HG03280 (cell line): ENCODE measurements at regions not wholly inside any gene's neighbourhood (a gene's known extent, or its start where the extent isn't known, plus 50 kb on each side); places are given as distances from the start of the nearest gene placed in this dataset.

Source experiments
- ATAC-seq: cut with Tn5 transposase; IDR thresholded peaks from one replicate; pipeline ENCODE4 v1.9.1; 2021; ENCODE audit warnings: mild to moderate bottlenecking, moderate library complexity; ENCODE audit not compliant: unreplicated experiment

DNA sequence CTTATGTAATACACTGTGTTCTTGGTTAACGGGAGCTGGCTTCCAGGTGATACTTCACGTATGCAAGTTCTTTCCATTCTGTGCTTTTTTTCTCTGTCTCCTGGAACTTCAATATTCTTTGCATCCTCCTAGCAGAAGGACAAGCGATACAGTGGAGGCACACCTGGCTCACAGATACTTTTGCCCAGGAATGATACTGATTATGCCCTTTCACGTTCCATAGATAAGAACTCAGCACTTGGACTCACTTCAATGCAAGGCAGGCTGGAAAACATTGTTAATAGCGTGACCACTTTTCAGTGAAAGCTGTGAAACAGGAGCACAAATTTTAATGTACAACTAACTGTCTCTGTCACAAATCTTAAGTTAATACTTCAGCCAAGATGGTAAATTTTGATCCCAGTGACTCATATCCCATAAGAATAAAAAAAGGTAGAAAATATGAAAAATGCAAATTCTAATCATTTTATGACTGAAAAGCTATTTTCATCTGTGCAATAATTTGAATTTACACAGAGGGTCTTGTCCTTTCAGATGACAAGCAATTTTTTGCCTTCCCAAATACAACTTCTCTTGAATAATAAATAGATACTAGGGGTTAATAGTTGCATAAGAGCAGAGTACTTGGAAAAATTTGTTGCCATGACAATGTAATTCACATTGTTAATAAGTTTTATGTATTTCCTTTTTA, 919.0 kb downstream of the GALC start:
- no peak for ATAC-seq

DNA sequence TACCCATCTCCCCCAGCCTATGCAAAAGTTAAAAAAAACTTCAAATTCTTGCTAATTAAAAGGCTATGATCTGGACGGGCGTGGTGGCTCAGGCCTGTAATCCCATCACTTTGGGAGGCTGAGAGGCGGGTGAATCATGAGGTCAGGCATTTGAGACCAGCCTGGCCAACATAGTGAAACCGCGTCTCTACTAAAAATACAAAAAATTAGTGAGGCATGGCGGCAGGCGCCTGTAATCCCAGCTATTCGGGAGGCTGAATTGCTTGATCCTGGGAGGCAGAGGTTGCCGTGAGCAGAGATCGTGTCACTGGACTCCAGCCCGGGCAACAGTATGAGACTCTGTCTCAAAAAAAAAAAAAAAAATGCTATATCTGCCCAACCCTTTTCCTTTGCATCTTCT, 925.4 kb downstream of the GALC start:
- ATAC-seq = no peak

DNA sequence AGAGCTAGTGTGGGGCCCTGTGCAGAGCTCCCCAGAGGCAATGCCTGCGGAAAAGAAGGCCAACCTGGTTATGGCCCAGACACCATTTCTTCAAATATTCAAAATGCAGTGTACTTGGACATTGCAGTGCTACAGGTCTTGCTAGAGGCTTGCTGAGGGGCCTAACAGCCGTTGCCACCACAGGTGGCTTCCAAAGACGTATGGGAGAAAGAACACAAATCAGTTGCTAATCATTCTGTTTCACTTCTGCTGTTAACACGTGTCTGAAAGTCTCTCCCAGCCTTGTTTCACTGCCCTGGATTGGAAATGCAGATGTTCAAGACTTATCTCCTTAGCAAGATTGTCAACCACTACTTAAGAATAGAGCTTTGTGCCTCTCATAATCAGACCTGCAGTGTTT, 925.9 kb downstream of the GALC start:
- ATAC-seq = no peak

DNA sequence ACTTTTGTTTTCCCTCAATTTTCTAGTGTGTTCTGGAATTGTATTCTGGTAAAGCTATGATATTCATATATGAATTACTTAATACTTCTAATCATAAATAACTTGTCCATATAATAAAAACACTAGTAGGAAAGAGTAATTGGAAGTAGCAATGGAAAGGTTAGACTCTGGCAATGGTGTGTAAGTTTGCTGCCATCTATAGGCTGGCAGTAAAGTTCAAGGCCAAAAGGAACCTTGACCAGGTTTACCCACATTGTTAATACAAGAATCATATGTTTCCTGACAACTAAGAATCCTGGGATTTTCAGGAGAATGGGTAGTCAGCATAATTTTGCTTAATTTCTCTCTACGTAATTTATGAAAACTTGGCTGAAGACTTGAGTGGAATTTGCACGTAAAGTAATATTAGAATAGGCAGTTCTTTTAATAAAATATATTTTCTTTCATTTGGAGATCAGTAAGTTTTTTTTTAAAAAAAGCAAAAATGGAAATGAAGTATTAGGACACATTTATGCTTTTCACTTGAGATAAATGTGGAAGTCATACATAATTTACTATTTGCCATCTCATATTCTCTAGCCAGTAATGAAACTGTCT, 926.7 kb downstream of the GALC start:
- ATAC-seq = no peak

DNA sequence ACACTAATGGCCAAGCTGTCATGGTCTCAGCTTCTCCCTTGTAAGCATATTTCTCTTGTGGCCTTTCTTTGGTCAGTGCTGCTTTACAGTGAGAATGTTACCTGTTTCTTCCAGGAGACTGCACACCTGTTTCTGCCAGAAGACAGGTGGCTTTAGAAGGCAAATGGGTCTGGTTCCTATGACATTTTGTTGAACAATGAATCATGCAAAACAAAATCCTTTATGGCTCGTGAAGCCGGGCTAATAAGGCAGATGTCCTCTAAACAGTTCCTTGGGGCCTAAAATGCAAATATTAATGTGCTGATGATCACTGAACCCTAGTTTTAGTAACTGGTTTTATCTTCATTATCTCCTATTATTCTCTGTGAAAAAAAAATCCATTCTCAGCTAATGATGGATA, 927.6 kb downstream of the GALC start:
- ATAC-seq = no peak

DNA sequence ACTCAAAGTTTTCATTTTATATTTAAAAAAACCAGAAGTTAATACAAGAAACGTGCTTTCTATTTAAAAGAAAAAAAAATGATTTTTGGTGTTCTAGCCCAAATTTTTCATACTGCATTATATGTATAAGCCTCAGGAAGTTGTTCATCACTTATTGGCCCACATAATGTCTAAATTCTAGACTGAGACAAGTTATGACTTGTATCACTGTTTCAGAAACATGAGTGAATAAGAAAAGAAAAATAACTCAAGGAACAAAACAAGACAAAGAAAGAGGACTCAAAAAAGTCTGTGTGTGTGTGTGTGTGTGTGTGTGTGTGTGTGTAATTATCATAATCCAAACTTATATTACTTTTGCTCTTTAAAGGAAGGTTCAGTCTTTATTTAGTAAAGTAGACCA, 929.8 kb downstream of the GALC start:
- ATAC-seq = no peak

DNA sequence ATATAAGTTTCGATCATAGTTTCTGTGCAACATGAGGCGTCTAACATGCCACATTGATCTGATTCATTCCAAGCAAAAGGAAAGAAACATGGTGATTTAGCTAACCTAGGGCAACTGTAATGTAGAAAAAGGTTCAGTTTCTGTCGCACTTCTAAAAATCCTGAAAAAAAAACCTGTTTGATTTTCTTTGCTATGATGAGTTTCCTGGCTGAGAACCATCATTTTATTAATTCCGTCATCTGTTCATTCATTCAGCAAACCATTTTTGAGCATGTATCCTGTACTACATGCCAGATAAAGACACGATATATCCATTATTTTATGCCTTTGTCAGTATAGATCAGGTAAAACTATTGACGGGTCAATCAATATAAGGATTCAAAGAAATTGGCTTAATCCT, 932.6 kb downstream of the GALC start:
- ATAC-seq = no peak

DNA sequence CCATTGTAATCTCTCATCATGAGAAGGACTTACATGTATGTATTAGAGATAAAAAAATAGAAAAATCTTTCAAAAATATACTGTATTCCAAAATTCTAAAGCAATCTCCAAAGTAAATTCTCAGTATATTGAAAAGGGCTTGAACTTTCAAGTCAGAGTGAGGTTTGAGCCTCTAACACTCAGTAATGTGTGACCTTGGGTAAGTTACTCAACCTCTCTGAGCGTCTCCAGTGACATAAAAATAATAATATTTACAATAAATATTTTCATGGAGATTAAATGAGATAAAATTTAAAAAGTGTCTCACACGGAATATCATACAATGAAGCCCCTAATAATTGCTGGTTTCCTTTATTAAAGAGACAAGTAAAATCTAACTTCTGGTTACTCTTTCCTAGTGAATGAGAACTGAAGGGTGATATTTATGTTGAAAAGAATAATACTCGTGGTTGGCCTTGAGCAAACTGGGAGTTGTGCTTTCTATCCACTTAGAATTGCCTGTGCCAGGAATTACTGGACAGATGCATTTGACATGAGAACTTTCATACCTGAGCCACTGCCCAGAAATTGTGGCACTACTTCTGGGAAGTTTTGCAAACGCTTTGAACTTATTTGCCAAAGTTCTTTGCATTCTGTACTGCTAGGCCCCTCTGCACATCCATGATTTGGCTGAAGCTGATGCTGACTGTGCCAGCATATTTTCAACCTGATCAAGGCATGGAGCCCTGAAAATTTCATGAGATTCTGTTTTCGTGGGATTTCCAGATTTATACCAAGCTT, 933.7 kb downstream of the GALC start:
- ATAC-seq = no peak

DNA sequence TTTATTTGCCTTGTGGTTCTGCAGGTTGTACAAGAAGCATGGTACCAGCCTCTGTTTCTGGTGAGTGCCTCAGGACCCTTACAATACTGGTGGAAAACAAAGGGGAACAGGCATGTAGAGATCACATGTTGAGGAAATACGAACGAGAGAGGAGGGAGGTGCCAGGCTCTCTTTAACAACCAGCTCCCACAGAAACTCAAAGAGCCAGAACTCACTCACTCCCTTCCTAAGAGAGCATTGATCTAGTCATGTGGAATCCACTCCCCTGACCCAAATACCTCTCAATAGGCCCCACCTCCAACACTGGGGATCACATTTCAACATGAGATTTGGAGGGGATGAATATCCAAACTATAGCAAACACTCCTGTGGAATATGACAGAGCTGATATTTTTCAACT, 938.0 kb downstream of the GALC start:
- ATAC-seq = no peak

DNA sequence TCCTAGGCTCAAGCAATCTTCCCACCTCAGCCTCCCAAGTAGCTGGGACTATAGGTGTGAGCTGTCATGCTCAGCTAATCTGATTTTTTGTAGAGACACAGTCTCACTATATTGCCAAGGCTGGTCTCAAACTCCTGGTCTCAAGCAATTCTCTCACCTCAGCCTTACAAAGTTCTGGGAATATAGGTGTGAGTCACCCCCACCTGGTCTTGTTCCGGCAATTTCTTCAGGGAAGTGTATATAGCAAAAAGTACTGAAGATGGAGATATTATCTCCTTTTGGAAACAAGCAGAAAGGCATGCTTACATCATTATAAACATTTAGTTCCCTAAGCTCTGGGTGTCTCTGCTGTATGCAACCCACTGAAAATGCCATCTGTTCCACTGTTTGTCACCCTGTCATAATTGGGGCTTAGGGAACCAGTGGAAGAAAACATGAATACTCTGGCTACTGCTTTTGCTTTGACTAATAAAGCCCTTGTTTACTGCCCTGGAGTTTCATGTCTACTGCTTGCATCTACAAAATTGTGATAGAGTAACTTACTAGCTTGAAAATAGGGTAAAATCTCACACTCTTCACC, 940.2 kb downstream of the GALC start:
- no peak for ATAC-seq

DNA sequence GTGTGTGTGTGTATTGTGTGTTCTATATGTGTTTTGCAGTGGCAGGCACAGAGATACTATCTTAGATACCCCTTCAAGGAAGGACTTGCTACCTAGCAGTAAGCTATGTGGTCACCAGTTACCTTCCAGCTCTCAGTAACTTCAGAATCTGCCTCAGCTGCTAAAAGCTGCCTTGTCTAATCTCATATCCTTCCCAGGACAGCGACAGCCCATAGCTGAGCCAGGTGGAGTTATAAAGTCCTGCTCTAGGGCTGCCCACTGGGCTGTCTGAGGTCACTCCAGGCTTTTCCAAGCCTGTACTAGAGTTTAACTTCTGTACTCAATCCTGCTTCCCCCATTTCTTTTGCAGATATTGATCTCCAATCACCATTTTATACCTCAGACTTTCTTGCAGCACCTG, 942.6 kb downstream of the GALC start:
- no peak for ATAC-seq

DNA sequence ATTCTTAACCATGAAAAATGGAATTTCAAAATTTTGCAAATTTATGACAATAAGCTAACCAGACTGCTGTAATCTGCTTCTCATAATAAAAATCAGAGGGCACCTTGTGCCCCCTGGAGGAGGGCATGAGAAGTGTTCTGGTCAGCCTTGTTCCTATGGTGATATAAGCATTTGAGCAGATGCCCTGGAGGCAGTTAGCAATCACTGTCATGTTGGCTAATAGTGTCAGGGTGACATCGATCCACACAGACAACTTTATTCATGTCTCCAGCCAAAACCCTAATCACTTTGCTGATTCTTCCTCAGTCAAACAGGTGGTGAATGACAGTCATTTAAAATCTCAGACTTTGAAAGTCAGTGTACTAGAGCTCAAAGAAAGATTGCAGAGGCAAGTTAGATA, 943.0 kb downstream of the GALC start:
- no peak for ATAC-seq

DNA sequence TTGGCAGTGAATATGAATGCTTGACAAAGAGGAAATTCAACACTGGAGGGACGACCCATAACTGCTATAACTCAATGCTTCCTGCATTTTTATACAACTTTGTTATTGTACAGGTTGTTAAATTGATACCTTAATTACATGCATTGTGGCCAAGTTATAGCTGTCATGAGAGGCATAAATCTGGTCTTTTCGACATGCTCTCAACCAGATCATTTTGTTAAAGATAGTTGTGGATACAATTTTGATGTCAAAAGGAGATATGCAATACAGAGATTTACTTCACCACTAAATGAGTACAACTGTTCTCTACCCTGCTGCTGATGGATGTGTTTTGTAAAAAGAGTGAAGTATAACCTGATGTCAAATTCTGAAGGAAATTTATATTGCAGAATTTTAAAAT, 946.0 kb downstream of the GALC start:
- no peak for ATAC-seq

DNA sequence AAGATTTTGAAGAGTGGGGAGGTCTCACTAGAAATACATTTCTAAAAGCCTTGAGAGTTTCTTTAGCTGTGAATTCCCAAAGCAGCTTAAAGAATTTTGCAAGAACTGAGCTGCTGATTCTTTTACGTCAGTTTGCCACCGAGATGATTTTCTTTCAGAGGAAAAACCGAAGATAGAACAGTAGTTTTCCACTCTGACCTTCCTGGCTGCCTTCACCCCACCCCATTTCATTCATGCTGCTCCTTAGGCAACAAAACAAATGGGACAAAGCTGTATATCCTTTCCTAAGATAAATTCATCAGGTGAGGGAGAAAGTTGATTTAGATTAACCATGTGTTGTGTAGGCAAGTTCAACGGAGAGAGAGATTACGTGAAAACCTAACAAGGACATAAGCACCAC, 947.0 kb downstream of the GALC start:
- ATAC-seq = no peak

DNA sequence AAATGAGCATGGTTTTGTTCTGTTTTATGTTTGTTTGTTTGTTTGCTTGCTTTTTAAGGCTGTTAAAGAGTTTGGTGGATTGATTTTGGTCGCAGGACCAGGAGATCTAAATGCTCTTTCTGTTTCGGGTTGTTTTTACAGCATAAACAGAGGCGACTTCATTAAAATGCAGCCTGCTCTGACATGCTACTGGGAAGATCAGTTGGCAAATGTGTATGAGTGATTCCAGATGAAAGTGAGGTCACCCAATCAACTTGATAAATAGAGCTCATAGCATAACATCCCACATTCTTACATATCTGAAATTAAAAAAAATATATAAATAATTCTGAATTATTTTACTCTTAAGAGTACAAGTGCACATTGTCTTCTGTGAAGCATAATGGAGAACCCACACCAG, 947.7 kb downstream of the GALC start:
- no peak for ATAC-seq

DNA sequence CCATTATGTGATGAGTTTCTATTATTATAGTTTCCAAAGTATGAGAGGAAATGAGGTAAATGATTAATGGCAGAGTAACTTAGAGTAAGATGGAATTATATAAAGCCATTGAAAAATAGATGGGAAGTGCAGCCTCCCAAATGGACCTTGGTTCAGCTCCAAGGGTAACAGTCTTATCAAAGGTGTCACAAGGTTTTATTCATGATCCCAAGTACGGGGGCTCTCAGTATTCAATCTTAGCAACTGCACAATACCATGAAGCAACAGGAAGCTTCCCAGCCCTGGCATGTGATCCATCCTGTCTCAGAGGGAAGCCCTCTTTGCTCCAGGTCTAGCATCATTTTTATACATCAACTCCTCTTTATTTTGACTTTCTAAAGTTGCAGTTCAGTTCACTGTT, 948.2 kb downstream of the GALC start:
- ATAC-seq = no peak

DNA sequence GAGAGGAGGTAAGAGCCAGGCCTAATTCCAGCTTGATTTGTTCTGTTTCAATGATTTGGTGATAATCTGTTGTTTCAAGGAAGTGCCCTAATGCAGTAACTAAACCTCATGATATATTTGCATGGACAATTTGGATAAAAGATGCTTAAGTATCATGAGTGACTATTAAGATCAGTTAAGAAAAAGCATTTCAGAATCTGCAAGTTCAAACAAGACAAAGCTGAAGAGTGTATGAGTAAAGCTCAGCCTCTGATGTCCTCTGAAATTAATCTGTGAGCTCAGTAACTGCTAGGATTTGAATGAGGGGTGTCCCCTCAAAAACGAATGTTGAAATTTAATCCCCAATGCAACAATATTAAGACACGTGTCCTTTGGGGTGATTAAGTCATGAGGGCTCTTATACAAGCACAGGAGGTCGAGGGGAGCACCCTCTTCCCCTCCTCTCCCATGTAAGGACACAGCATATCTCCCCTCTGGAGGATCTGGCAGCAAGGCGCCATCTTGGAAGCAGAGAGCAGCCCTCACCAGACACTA, 949.2 kb downstream of the GALC start:
- ATAC-seq = no peak

DNA sequence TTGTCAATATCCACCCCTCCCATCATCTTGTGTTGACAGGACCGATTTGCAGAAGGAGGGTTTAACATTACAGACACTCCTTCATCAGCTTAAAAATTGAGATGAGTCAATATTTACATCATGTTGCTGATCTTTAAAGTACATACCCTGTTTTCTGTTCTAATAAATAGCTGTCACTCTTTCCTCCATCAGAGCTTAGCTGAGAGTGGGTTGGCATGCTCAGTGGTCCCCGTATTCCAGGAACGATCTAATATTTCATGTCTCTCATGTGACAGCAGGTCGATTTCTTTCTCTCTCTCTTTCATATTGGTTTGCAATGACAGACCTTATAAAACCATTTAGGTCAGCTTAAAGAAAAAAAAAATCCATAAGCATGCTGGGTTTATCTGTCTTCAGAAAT, 950.6 kb downstream of the GALC start:
- no peak for ATAC-seq

DNA sequence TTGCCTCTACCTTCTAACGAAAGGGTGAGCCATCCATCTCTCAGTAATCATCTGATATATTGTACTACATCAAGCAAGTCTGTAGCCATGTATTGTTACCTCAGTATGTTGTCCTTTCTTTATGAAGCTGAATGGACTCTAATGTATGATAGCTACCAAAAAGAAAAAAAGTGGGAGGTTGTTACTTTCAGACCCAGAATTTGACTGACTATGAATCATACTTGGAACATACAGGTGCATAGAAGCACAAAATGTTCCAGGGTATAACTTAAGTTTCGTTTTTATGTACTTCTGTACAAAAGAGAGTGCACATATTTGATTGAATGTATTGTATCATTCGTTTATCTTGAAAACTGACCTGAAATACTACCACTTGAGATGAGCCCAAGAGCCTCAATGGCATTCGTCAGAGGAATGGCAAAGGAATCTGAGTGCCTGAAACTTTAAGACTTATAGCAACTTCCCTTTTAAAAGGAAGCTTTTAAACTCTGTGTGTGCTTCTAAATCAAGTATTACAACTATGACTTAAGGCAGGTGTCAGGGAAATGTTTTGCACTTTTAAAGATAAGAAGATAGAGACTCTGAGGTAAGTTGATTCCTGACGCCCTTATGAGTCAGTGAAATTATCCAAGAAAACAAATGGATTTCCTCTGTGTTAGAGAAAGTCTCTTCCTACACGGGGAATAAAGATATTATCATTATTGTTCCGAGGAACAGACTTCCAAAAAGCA, 951.5 kb downstream of the GALC start:
- ATAC-seq = no peak

DNA sequence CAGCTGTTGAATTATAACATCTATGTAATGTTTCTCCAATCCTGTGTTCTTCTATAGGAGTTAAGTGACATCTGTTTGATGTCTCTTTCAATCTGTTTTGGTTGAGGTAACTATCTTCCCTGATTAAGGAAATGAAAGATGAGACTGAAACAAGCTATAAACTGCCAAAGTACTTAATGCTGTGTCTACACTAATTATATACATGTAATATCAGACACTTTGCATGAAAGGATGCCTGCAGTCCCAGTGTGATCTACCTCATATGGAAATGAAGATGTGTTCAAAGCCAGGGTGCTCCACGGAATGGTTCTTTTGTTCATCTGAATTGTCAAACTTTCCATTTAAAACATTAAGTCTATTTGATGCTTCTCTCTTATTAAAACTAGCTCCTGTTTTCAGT, 958.3 kb downstream of the GALC start:
- ATAC-seq = no peak

DNA sequence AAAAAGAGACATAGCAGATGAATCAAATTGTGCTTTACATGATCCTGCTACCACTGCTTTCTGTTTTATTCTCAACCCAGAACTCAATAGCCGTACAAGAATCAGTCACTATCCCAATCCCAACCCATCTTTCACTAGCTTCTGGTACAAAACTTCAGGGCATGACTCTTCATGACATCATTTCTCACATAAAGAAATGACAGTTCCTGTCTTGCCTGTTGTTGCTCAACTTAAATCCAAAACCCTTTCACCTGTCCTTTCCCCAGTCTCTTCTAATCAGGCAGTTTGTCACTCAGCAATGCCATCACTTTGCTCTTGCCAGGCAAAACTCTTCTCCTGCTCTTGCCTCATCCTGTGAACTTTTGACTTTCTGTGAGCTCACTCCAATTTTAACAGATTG, 962.8 kb downstream of the GALC start:
- ATAC-seq = no peak
